Spleen (tissue), 11 donors: ENCODE measurements at regions not wholly inside any gene's neighbourhood (a gene's known extent, or its start where the extent isn't known, plus 50 kb on each side); places are given as distances from the start of the nearest gene placed in this dataset.

Source experiments
- DNase-seq: peaks from one replicate; pipeline ENCODE4 v3.0.0-alpha.2; 2020
- H3K27ac ChIP-seq, 8 donors: fragments of 200-600 bp; sonication (generic) in 7 of 8; 1 replicate in 4 of 8; 2 replicates in 4 of 8; pipeline versions ENCODE4 v1.5.0 to v1.8.0; 2016 to 2021; ENCODE audit warnings: inconsistent platforms in 4 of 8, mild to moderate bottlenecking in 4 of 8, moderate library complexity in 1 of 8
- H3K27me3 ChIP-seq, 7 donors: fragments of 200-600 bp; sonication (generic) in 6 of 7; replicated peaks in 1 of 7; 1 replicate in 4 of 7; 2 replicates in 3 of 7; pipeline versions ENCODE4 v1.5.0 to v1.8.0; 2016 to 2021; ENCODE audit warnings: inconsistent platforms in 3 of 7, mild to moderate bottlenecking in 1 of 7
- H3K36me3 ChIP-seq, 6 donors: fragments of 200-600 bp; sonication (generic) in 5 of 6; 1 replicate in 4 of 6; 2 replicates in 2 of 6; pipeline versions ENCODE4 v1.5.0 to v1.8.0; 2016 to 2021; ENCODE audit warnings: inconsistent platforms in 2 of 6
- H3K4me1 ChIP-seq, 6 donors: fragments of 200-600 bp; sonication (generic) in 5 of 6; 1 replicate in 3 of 6; 2 replicates in 3 of 6; pipeline versions ENCODE4 v1.5.0 to v1.8.0; 2016 to 2021; ENCODE audit warnings: inconsistent platforms in 3 of 6
- H3K4me3 ChIP-seq, 8 donors: fragments of 200-600 bp; sonication (generic) in 7 of 8; 1 replicate in 4 of 8; 2 replicates in 4 of 8; pipeline versions ENCODE4 v1.5.0 to v1.8.0; 2016 to 2021; ENCODE audit warnings: inconsistent platforms in 4 of 8, mild to moderate bottlenecking in 4 of 8, moderate library complexity in 2 of 8
- H3K9me3 ChIP-seq, 8 donors: fragments of 200-600 bp; sonication (generic) in 7 of 8; 1 replicate in 4 of 8; 2 replicates in 4 of 8; pipeline versions ENCODE4 v1.5.0 to v1.8.0; 2016 to 2021; ENCODE audit warnings: inconsistent platforms in 4 of 8
- CTCF ChIP-seq, 11 experiments: fragments of 200-600 bp in 7 of 11; fragments of 450-650 bp in 4 of 11; sonication (generic) in 4 of 11; IDR thresholded peaks in 8 of 11; conservative IDR thresholded peaks in 3 of 11; 1 replicate in 7 of 11; 2 replicates in 4 of 11; pipeline versions ENCODE4 v1.4.0 to v1.8.0; 2016 to 2021; ENCODE audit warnings: antibody characterized with exemption in 11 of 11, inconsistent platforms in 4 of 11, mild to moderate bottlenecking in 1 of 11
- POLR2A ChIP-seq, 3 donors: fragments of 450-650 bp; IDR thresholded peaks; one replicate each; pipeline ENCODE4 v1.5.1; 2017; ENCODE audit warnings: antibody characterized with exemption in 3 of 3, mild to moderate bottlenecking in 1 of 3
- POLR2AphosphoS5 ChIP-seq, 3 donors: sonication (generic); formaldehyde crosslinking; IDR thresholded peaks; one replicate each; pipeline ENCODE4 v1.5.1; 2017; ENCODE audit warnings: antibody characterized with exemption in 3 of 3
- WGBS, 5 donors: extraction: QIAGEN DNeasy Blood & Tissue Kit in 3 of 5; methylation state at CpG; one replicate each; pipeline versions ENCODE4 v1.1.5 to v1.1.7; 2013 to 2018; 5-methylcytosine and 5-hydroxymethylcytosine counted together
- intact Hi-C: fragments of 100-400 bp; cut with DNase I; formaldehyde crosslinking; loops from one replicate; pipeline ENCODE4 v1.15.0; 2023; ENCODE audit warnings: low total_unique reads
- donor health status: healthy with polysubstance abuse.
- donor health status: DM: no; HTN: no; CAD: no; lungs with moderate emphysema.
- donor health status: DM: no; HTN: no; CAD: no.
- donor health status: Bipolar disorder and iron deficiency.
- donor health status: healthy.
- donor health status: DM: no; HTN: no; CAD: no.
- donor health status: DM: yes; HTN: yes; CAD: no.

- Histone ChIP-seq H3K27ac (no peak overlapping the region), H3K27me3 (no peaks in the 10 kb centered on the region), H3K4me3 (no peak overlapping the region), H3K36me3 (no peaks in the 10 kb centered on the region), H3K9me3 (no peaks in the 10 kb centered on the region), H3K4me1 (no peaks in the 10 kb centered on the region)
- no peak for DNase-seq
- TF ChIP-seq CTCF (IDR thresholded peaks at IDR 0.05 in 8 of 11, conservative IDR thresholded peaks at IDR 0.05 in 3 of 11) (no peak), POLR2A (IDR thresholded peaks at IDR 0.05) (no peak), POLR2AphosphoS5 (IDR thresholded peaks at IDR 0.05) (no peak)
- intact Hi-C loops, result no loop called here
- 69 to 88% (median 79%) methylated on average over 1 of the region's 1 CpG for WGBS, 5 donors
Measured at GRCh38 chr9:2290382-2290781, 275.2 kb downstream of the SMARCA2 start.

GRCh38 chr9:2291980-2292704 is 277.0 kb downstream of the SMARCA2 start:
- no peak for DNase-seq
- H3K27ac ChIP-seq, result no peak overlapping the region
- 85 to 95% (median 89%) methylated on average over 8 of the region's 8 CpGs for WGBS, 5 donors

GRCh38 chr9:2292733-2293132 is 277.6 kb downstream of the SMARCA2 start:
- TF ChIP-seq CTCF (IDR thresholded peaks at IDR 0.05 in 8 of 11, conservative IDR thresholded peaks at IDR 0.05 in 3 of 11) (no peak), POLR2A (IDR thresholded peaks at IDR 0.05) (no peak), POLR2AphosphoS5 (IDR thresholded peaks at IDR 0.05) (no peak)
- Histone ChIP-seq H3K27me3 (no peaks in the 10 kb centered on the region), H3K4me1 (no peaks in the 10 kb centered on the region), H3K4me3 (no peak overlapping the region), H3K36me3 (no peaks in the 10 kb centered on the region), H3K9me3 (no peaks in the 10 kb centered on the region), H3K27ac (no peak overlapping the region)
- intact Hi-C loops, result no loop called here
- WGBS, 5 donors, result 75 to 84% (median 80%) methylated on average over 2 of the region's 2 CpGs
- no peak for DNase-seq

More at GRCh38 chr9:2291980-2292704, 277.0 kb downstream of the SMARCA2 start:
- no peaks in the 10 kb centered on the region for H3K9me3 ChIP-seq
- H3K36me3 ChIP-seq, result no peaks in the 10 kb centered on the region
- intact Hi-C loops, result no loop called here
- no peak overlapping the region for H3K4me3 ChIP-seq
- H3K27me3 ChIP-seq, result no peaks in the 10 kb centered on the region
- TF ChIP-seq CTCF (IDR thresholded peaks at IDR 0.05 in 8 of 11, conservative IDR thresholded peaks at IDR 0.05 in 3 of 11) (no peak), POLR2A (IDR thresholded peaks at IDR 0.05) (no peak), POLR2AphosphoS5 (IDR thresholded peaks at IDR 0.05) (no peak)
- no peaks in the 10 kb centered on the region for H3K4me1 ChIP-seq

- TF ChIP-seq CTCF (IDR thresholded peaks at IDR 0.05 in 8 of 11, conservative IDR thresholded peaks at IDR 0.05 in 3 of 11) (no peak), POLR2AphosphoS5 (IDR thresholded peaks at IDR 0.05) (no peak), POLR2A (IDR thresholded peaks at IDR 0.05) (no peak)
- H3K27ac ChIP-seq, result no peak overlapping the region
- WGBS, 5 donors, result 78 to 85% (median 82%) methylated on average over 1 of the region's 1 CpG
- no peaks in the 10 kb centered on the region for H3K27me3 ChIP-seq
- peaks cover 0 to 10% (median 0%) of the 10 kb centered on the region in 8 donors for H3K9me3 ChIP-seq
- H3K4me3 ChIP-seq, result no peak overlapping the region
- H3K36me3 ChIP-seq, result no peaks in the 10 kb centered on the region
- no peaks in the 10 kb centered on the region for H3K4me1 ChIP-seq
- no peak for DNase-seq
- intact Hi-C loops, result no loop called here
Measured at GRCh38 chr9:2297771-2298170, 282.6 kb downstream of the SMARCA2 start.
